CD4-positive, CD25-positive, alpha-beta regulatory T cell (primary cell): ENCODE measurements at regions not wholly inside any gene's neighbourhood (a gene's known extent, or its start where the extent isn't known, plus 50 kb on each side); places are given as distances from the start of the nearest gene placed in this dataset.

Source experiments
- ATAC-seq, 2 donors: fragments of 150-1000 bp; cut with Tn5 transposase; one replicate each; pipeline ENCODE4 v1.10.0; 2021; ENCODE audit warnings: low read depth in 2 of 2, moderate number of reproducible peaks in 2 of 2, moderate library complexity in 1 of 2
- DNase-seq, 3 donors: peaks; one replicate each; pipeline versions ENCODE4 v3.0.0 to v3.0.0-alpha.2; 2012 to 2022; ENCODE audit warnings: mixed read lengths in 1 of 3
- H3K27ac ChIP-seq: one replicate; pipeline ENCODE4 v1.7.0; 2013; ENCODE audit warnings: mild to moderate bottlenecking, low read length; ENCODE audit not compliant: insufficient read depth, poor library complexity, severe bottlenecking
- H3K27me3 ChIP-seq: one replicate; pipeline ENCODE4 v1.7.0; 2013; ENCODE audit warnings: low read length; ENCODE audit not compliant: control insufficient read depth, insufficient read depth
- H3K36me3 ChIP-seq: one replicate; pipeline ENCODE4 v1.7.0; 2013; ENCODE audit warnings: mild to moderate bottlenecking, low read length, moderate library complexity; ENCODE audit not compliant: control insufficient read depth, insufficient read depth
- H3K4me1 ChIP-seq: 2 replicates; pipeline ENCODE4 v1.7.0; 2013; ENCODE audit warnings: mild to moderate bottlenecking, low read length; ENCODE audit not compliant: insufficient read depth, control insufficient read depth, poor library complexity, severe bottlenecking
- H3K4me3 ChIP-seq: one replicate; pipeline ENCODE4 v1.7.0; 2013; ENCODE audit warnings: low read depth, mild to moderate bottlenecking, low read length, moderate library complexity
- H3K9me3 ChIP-seq, 2 experiments: 1 replicate in 1 of 2; 2 replicates in 1 of 2; pipeline ENCODE4 v1.7.0; 2013; ENCODE audit warnings: low read length in 2 of 2, mild to moderate bottlenecking in 1 of 2, moderate library complexity in 1 of 2; ENCODE audit not compliant: control insufficient read depth in 2 of 2
- H3K27ac Mint-ChIP-seq, 3 donors: one replicate each; pipeline ENCODE4 v1.8.0; 2020 to 2022; ENCODE audit warnings: mild to moderate bottlenecking in 3 of 3, mixed read lengths in 3 of 3, moderate library complexity in 2 of 3
- H3K27me3 Mint-ChIP-seq: one replicate; pipeline ENCODE4 v1.8.0; 2022; ENCODE audit warnings: mild to moderate bottlenecking, mixed read lengths
- H3K36me3 Mint-ChIP-seq: one replicate; pipeline ENCODE4 v1.8.0; 2020; ENCODE audit warnings: mixed read lengths
- H3K4me1 Mint-ChIP-seq, 4 donors: one replicate each; pipeline ENCODE4 v1.8.0; 2020 to 2022; ENCODE audit warnings: mixed read lengths in 4 of 4, mild to moderate bottlenecking in 1 of 4
- H3K4me3 Mint-ChIP-seq, 4 donors: one replicate each; pipeline ENCODE4 v1.8.0; 2020 to 2022; ENCODE audit warnings: mild to moderate bottlenecking in 4 of 4, mixed read lengths in 4 of 4, moderate library complexity in 3 of 4
- H3K9me3 Mint-ChIP-seq, 7 donors: one replicate each; pipeline ENCODE4 v1.8.0; 2020 to 2022; ENCODE audit warnings: mixed read lengths in 7 of 7, mild to moderate bottlenecking in 3 of 7, moderate library complexity in 2 of 7

GRCh38 chr9:103881419-103881818, 212.7 kb upstream of the SMC2 start:
- no peak overlapping the region for H3K4me3 ChIP-seq
- Mint-ChIP-seq H3K36me3 (no peaks in the 10 kb centered on the region), H3K9me3 (peaks cover 0 to 3% (median 0%) of the 10 kb centered on the region in 7 donors), H3K27me3 (no peaks in the 10 kb centered on the region), H3K27ac (no peak overlapping the region), H3K4me3 (no peak overlapping the region), H3K4me1 (no peaks in the 10 kb centered on the region)
- no peaks in the 10 kb centered on the region for H3K4me1 ChIP-seq
- ATAC-seq, result no peak
- no peaks in the 10 kb centered on the region for H3K27me3 ChIP-seq
- H3K27ac ChIP-seq, result no peak overlapping the region
- H3K36me3 ChIP-seq, result no peaks in the 10 kb centered on the region
- H3K9me3 ChIP-seq, result no peaks in the 10 kb centered on the region
- DNase-seq, result no peak

GRCh38 chr9:103889989-103890388, 204.1 kb upstream of the SMC2 start:
- Mint-ChIP-seq H3K27ac (no peak overlapping the region), H3K4me3 (no peak overlapping the region), H3K4me1 (no peaks in the 10 kb centered on the region), H3K36me3 (no peaks in the 10 kb centered on the region), H3K9me3 (peaks cover 0 to 9% (median 2%) of the 10 kb centered on the region in 7 donors), H3K27me3 (no peaks in the 10 kb centered on the region)
- DNase-seq (no peak), ATAC-seq (no peak)
- no peaks in the 10 kb centered on the region for H3K36me3 ChIP-seq
- H3K4me1 ChIP-seq, result no peaks in the 10 kb centered on the region
- no peak overlapping the region for H3K27ac ChIP-seq
- no peaks in the 10 kb centered on the region for H3K27me3 ChIP-seq
- no peak overlapping the region for H3K4me3 ChIP-seq
- H3K9me3 ChIP-seq, result no peaks in the 10 kb centered on the region

GRCh38 chr9:103894184-103894583, 199.9 kb upstream of the SMC2 start:
- Histone ChIP-seq H3K27me3 (no peaks in the 10 kb centered on the region), H3K36me3 (no peaks in the 10 kb centered on the region), H3K27ac (no peak overlapping the region), H3K4me1 (no peaks in the 10 kb centered on the region), H3K4me3 (no peak overlapping the region), H3K9me3 (no peaks in the 10 kb centered on the region)
- no peaks in the 10 kb centered on the region for H3K4me1 Mint-ChIP-seq
- ATAC-seq (no peak), DNase-seq (no peak)
- no peaks in the 10 kb centered on the region for H3K27me3 Mint-ChIP-seq
- no peak overlapping the region for H3K4me3 Mint-ChIP-seq
- no peak overlapping the region for H3K27ac Mint-ChIP-seq
- H3K9me3 Mint-ChIP-seq, result peaks cover 0 to 4% (median 0%) of the 10 kb centered on the region in 7 donors
- H3K36me3 Mint-ChIP-seq, result no peaks in the 10 kb centered on the region

GRCh38 chr9:103898550-103898949, 195.6 kb upstream of the SMC2 start:
- no peaks in the 10 kb centered on the region for H3K4me1 Mint-ChIP-seq
- H3K4me3 Mint-ChIP-seq, result no peak overlapping the region
- H3K36me3 Mint-ChIP-seq, result no peaks in the 10 kb centered on the region
- H3K27me3 Mint-ChIP-seq, result no peaks in the 10 kb centered on the region
- Histone ChIP-seq H3K4me1 (no peaks in the 10 kb centered on the region), H3K4me3 (no peak overlapping the region), H3K36me3 (no peaks in the 10 kb centered on the region), H3K27me3 (no peaks in the 10 kb centered on the region), H3K27ac (no peak overlapping the region), H3K9me3 (no peaks in the 10 kb centered on the region)
- DNase-seq, result no peak
- H3K9me3 Mint-ChIP-seq, result peaks cover 0 to 4% (median 0%) of the 10 kb centered on the region in 7 donors
- no peak for ATAC-seq
- H3K27ac Mint-ChIP-seq, result no peak overlapping the region

GRCh38 chr9:103899866-103900265, 194.2 kb upstream of the SMC2 start:
- Mint-ChIP-seq H3K9me3 (peaks cover 0 to 1% (median 0%) of the 10 kb centered on the region in 7 donors), H3K4me1 (no peaks in the 10 kb centered on the region), H3K27ac (no peak overlapping the region), H3K4me3 (no peak overlapping the region), H3K27me3 (no peaks in the 10 kb centered on the region), H3K36me3 (no peaks in the 10 kb centered on the region)
- no peak for DNase-seq
- H3K36me3 ChIP-seq, result no peaks in the 10 kb centered on the region
- no peaks in the 10 kb centered on the region for H3K27me3 ChIP-seq
- H3K4me3 ChIP-seq, result no peak overlapping the region
- no peak for ATAC-seq
- no peaks in the 10 kb centered on the region for H3K9me3 ChIP-seq
- no peak overlapping the region for H3K27ac ChIP-seq
- H3K4me1 ChIP-seq, result no peaks in the 10 kb centered on the region

- peaks cover 0 to 1% (median 0%) of the 10 kb centered on the region in 7 donors for H3K9me3 Mint-ChIP-seq
- ATAC-seq, result no peak
Observed at GRCh38 chr9:103900466-103900865, 193.6 kb upstream of the SMC2 start.

GRCh38 chr9:103902263-103902662, 191.8 kb upstream of the SMC2 start:
- ATAC-seq (no peak), DNase-seq (no peak)
- no peak overlapping the region for H3K27ac ChIP-seq
- H3K36me3 ChIP-seq, result no peaks in the 10 kb centered on the region
- Mint-ChIP-seq H3K27me3 (no peaks in the 10 kb centered on the region), H3K4me3 (no peak overlapping the region), H3K36me3 (no peaks in the 10 kb centered on the region), H3K4me1 (no peaks in the 10 kb centered on the region), H3K9me3 (peaks cover 0 to 1% (median 0%) of the 10 kb centered on the region in 7 donors), H3K27ac (no peak overlapping the region)
- H3K27me3 ChIP-seq, result no peaks in the 10 kb centered on the region
- no peaks in the 10 kb centered on the region for H3K4me1 ChIP-seq
- H3K9me3 ChIP-seq, result no peaks in the 10 kb centered on the region
- no peak overlapping the region for H3K4me3 ChIP-seq

More at GRCh38 chr9:103900466-103900865, 193.6 kb upstream of the SMC2 start:
- H3K4me1 ChIP-seq, result no peaks in the 10 kb centered on the region
- no peaks in the 10 kb centered on the region for H3K27me3 ChIP-seq
- no peak overlapping the region for H3K27ac ChIP-seq
- no peaks in the 10 kb centered on the region for H3K4me1 Mint-ChIP-seq
- H3K4me3 ChIP-seq, result no peak overlapping the region
- no peak overlapping the region for H3K27ac Mint-ChIP-seq
- no peaks in the 10 kb centered on the region for H3K9me3 ChIP-seq
- no peaks in the 10 kb centered on the region for H3K36me3 ChIP-seq
- no peak for DNase-seq
- no peaks in the 10 kb centered on the region for H3K36me3 Mint-ChIP-seq
- H3K27me3 Mint-ChIP-seq, result no peaks in the 10 kb centered on the region
- no peak overlapping the region for H3K4me3 Mint-ChIP-seq

GRCh38 chr9:103904242-103904641, 189.9 kb upstream of the SMC2 start:
- Histone ChIP-seq H3K27me3 (no peaks in the 10 kb centered on the region), H3K4me1 (no peaks in the 10 kb centered on the region), H3K9me3 (no peaks in the 10 kb centered on the region), H3K4me3 (no peak overlapping the region), H3K36me3 (no peaks in the 10 kb centered on the region), H3K27ac (no peak overlapping the region)
- peaks cover 0 to 1% (median 0%) of the 10 kb centered on the region in 7 donors for H3K9me3 Mint-ChIP-seq
- no peak for ATAC-seq
- no peaks in the 10 kb centered on the region for H3K27me3 Mint-ChIP-seq
- H3K4me1 Mint-ChIP-seq, result no peaks in the 10 kb centered on the region
- no peak for DNase-seq
- no peak overlapping the region for H3K4me3 Mint-ChIP-seq
- H3K27ac Mint-ChIP-seq, result no peak overlapping the region
- H3K36me3 Mint-ChIP-seq, result no peaks in the 10 kb centered on the region
